ENCODE measurements at regions not wholly inside any gene's neighbourhood (a gene's known extent, or its start where the extent isn't known, plus 50 kb on each side); places are given as distances from the start of the nearest gene placed in this dataset.

GRCh38 chr14:55955175-55955574, 163.0 kb upstream of the PELI2 start:
- no peak for TF ChIP-seq CTCF (IDR thresholded peaks at IDR 0.05)
- no peak for TF ChIP-seq EZH2 (IDR thresholded peaks at IDR 0.05; ENCODE audit: borderline replicate concordance, insufficient read depth, low read depth, low read length, poor library complexity, severe bottlenecking)

All from B cell (primary cell).